Uterus (tissue), 3 donors: ENCODE measurements at regions not wholly inside any gene's neighbourhood (a gene's known extent, or its start where the extent isn't known, plus 50 kb on each side); places are given as distances from the start of the nearest gene placed in this dataset.

Experiments
- DNase-seq, 2 donors: peaks; one replicate each; pipeline ENCODE4 v3.0.0-alpha.2; 2019 to 2020
- H3K27ac ChIP-seq, 2 donors: fragments of 200-600 bp; sonication (generic); 1 replicate in 1 of 2; 2 replicates in 1 of 2; pipeline ENCODE4 v1.5.1; 2016 to 2018
- H3K27me3 ChIP-seq, 2 donors: fragments of 200-600 bp; sonication (generic); one replicate each; pipeline ENCODE4 v1.5.1; 2018 to 2019; ENCODE audit warnings: control low read depth in 1 of 2
- H3K36me3 ChIP-seq, 2 donors: fragments of 200-600 bp; sonication (generic); one replicate each; pipeline ENCODE4 v1.5.1; 2019; ENCODE audit warnings: control low read depth in 1 of 2
- H3K4me1 ChIP-seq, 2 donors: fragments of 200-600 bp; sonication (generic); one replicate each; pipeline ENCODE4 v1.5.1; 2018 to 2019; ENCODE audit warnings: control low read depth in 1 of 2
- H3K4me3 ChIP-seq, 2 donors: fragments of 200-600 bp; sonication (generic); 1 replicate in 1 of 2; 2 replicates in 1 of 2; pipeline ENCODE4 v1.5.1; 2018 to 2019; ENCODE audit warnings: mild to moderate bottlenecking in 1 of 2
- H3K9me3 ChIP-seq, 2 donors: fragments of 200-600 bp; sonication (generic); one replicate each; pipeline ENCODE4 v1.5.1; 2019; ENCODE audit warnings: control low read depth in 1 of 2
- POLR2A ChIP-seq, 2 donors: fragments of 450-650 bp; IDR thresholded peaks; one replicate each; pipeline ENCODE4 v1.6.1; 2016; ENCODE audit warnings: antibody characterized with exemption in 2 of 2, mild to moderate bottlenecking in 1 of 2, moderate library complexity in 1 of 2
- intact Hi-C: fragments of 100-400 bp; cut with DNase I; formaldehyde crosslinking; loops from one replicate; pipeline ENCODE4 v1.15.1; 2023; ENCODE audit warnings: low total_unique reads
- TF ChIP-seq, protein P1 (sequence below), 4 experiments: fragments of 200-600 bp in 2 of 4; fragments of 450-650 bp in 2 of 4; sonication (generic) in 2 of 4; IDR thresholded peaks; one replicate each; pipeline ENCODE4 v1.5.1; 2016 to 2019; ENCODE audit warnings: antibody characterized with exemption in 4 of 4, mild to moderate bottlenecking in 2 of 4, moderate library complexity in 1 of 4
- donor health status: DM: yes; HTN: yes; CAD: no.

DNA sequence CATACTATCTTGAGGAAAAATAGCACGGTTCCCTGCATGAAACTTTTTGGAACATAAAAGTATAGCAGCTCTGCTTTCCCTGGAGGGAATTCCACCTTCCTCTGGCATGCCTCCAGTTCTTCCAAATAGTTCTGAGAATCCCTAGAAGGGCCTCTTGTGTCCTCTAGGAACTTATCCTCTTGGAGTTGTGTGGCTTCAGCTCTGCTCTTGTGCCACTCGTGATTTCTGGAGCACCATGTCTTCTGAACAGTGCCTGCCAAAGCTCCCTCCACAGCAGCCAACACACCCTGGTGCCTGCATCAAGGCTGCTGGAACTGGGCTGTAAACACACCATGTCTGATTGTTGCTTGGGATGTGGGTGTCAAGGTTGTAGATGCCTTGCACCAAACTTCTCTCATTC lies 65.7 kb upstream of the FLT1 start:
- Histone ChIP-seq H3K9me3 (no peaks in the 10 kb centered on the region), H3K27ac (no peak overlapping the region), H3K4me1 (no peaks in the 10 kb centered on the region), H3K36me3 (no peaks in the 10 kb centered on the region), H3K4me3 (no peak overlapping the region), H3K27me3 (no peaks in the 10 kb centered on the region)
- DNase-seq, result no peak
- TF ChIP-seq POLR2A (IDR thresholded peaks at IDR 0.05), result no peak
- TF ChIP-seq, protein P1, sequence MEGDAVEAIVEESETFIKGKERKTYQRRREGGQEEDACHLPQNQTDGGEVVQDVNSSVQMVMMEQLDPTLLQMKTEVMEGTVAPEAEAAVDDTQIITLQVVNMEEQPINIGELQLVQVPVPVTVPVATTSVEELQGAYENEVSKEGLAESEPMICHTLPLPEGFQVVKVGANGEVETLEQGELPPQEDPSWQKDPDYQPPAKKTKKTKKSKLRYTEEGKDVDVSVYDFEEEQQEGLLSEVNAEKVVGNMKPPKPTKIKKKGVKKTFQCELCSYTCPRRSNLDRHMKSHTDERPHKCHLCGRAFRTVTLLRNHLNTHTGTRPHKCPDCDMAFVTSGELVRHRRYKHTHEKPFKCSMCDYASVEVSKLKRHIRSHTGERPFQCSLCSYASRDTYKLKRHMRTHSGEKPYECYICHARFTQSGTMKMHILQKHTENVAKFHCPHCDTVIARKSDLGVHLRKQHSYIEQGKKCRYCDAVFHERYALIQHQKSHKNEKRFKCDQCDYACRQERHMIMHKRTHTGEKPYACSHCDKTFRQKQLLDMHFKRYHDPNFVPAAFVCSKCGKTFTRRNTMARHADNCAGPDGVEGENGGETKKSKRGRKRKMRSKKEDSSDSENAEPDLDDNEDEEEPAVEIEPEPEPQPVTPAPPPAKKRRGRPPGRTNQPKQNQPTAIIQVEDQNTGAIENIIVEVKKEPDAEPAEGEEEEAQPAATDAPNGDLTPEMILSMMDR (IDR thresholded peaks at IDR 0.05), result no peak
- intact Hi-C loops, result no loop called here

DNA sequence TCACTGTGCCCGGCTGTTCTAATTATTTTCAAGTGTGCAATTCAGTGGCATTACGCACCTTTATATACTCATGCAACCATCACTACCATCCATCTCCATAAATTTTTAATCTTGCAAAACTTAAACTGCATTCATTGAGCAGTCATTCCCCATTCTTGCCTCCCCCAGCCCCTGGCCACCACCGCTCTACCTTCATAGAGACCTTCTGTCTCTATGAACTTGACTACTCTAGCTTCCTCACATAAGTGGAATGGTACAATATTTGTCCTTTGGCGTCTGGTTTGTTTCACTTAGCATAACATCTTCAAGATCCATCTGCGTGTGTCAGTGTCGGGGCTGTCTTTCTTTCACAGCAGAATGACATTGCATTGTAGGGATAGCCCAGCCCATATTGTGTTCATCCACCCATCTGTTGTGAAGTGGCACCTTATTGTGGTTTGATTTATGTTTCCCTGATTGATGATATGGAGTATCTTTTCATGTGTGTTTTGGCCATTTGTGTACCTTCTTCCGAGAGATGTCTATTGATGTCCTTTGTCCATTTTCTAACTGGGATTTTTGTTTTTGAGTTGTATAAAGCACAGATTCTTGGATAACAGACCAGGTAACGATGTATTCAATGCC lies 64.8 kb upstream of the FLT1 start:
- no peaks in the 10 kb centered on the region for H3K27me3 ChIP-seq
- no peaks in the 10 kb centered on the region for H3K4me1 ChIP-seq
- no peak overlapping the region for H3K4me3 ChIP-seq
- no peak overlapping the region for H3K27ac ChIP-seq
- intact Hi-C loops, result no loop called here
- H3K9me3 ChIP-seq, result no peaks in the 10 kb centered on the region
- DNase-seq, result no peak
- TF ChIP-seq POLR2A (IDR thresholded peaks at IDR 0.05), result no peak
- TF ChIP-seq, protein P1 (IDR thresholded peaks at IDR 0.05), result no peak
- no peaks in the 10 kb centered on the region for H3K36me3 ChIP-seq

DNA sequence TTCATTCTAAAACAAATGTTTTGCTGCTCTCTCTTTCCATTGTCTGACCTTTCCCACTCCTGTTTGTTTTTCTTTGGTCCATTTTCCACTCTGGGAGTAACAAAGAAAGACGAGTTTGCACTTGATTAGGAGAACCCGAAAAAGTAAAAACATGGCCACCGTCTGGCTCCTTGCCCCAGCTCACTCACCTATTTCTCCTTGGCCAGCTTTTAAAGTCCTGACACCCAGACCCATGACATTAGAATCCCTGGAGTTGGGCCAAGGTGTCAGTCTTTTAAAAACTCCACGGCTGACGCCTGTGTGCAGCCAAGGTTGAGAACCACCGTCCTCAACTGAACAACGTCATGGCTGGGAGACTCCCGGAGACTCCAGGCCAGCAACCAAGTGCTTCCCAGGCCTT lies 63.6 kb upstream of the FLT1 start:
- intact Hi-C loops, result no loop called here
- Histone ChIP-seq H3K27ac (no peak overlapping the region), H3K27me3 (no peaks in the 10 kb centered on the region), H3K36me3 (no peaks in the 10 kb centered on the region), H3K4me3 (no peak overlapping the region), H3K4me1 (no peaks in the 10 kb centered on the region), H3K9me3 (no peaks in the 10 kb centered on the region)
- TF ChIP-seq, protein P1 (IDR thresholded peaks at IDR 0.05), result no peak
- TF ChIP-seq POLR2A (IDR thresholded peaks at IDR 0.05), result no peak
- DNase-seq, result no peak

DNA sequence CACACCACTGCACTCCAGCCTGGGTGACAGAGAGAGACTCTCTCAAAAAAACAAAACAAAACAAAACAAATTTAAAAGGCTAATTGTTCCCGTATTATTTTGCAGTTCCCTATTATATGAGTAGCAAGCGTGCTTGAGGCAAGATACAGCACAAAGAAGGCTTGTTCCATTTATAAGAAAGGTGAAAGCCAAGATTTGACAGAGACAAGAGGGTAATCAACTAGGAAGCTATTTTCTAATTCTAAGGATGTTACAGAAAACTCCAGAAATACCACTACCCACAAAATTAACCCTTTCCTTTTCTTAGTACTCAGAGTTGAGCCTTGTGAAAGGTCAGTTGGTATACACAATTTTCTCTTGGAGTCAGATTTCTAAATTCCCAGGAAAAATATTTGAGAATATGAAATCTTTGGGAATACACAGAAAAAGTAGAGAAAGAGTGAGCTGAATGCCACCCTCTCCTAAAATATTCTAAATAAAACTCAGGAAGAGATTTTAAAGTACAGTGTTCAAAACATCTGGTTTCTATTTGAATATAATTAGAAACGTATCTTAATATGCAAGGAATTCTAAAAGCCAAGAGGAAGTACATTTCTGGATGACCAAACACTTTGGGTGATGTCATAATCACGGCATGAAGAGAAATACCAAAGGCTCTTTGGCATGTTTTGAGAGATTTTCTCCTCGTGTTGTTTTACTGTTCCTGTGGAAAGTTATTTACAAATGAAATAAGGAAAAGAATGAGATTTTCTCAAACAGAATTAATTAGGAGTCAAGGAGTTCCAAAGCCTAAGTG lies 63.0 kb upstream of the FLT1 start:
- TF ChIP-seq POLR2A (IDR thresholded peaks at IDR 0.05), result no peak
- TF ChIP-seq, protein P1 (IDR thresholded peaks at IDR 0.05), result no peak
- no peak for DNase-seq
- intact Hi-C loops, result no loop called here
- Histone ChIP-seq H3K4me3 (no peak overlapping the region), H3K9me3 (no peaks in the 10 kb centered on the region), H3K4me1 (no peaks in the 10 kb centered on the region), H3K27me3 (no peaks in the 10 kb centered on the region), H3K27ac (no peak overlapping the region), H3K36me3 (no peaks in the 10 kb centered on the region)

DNA sequence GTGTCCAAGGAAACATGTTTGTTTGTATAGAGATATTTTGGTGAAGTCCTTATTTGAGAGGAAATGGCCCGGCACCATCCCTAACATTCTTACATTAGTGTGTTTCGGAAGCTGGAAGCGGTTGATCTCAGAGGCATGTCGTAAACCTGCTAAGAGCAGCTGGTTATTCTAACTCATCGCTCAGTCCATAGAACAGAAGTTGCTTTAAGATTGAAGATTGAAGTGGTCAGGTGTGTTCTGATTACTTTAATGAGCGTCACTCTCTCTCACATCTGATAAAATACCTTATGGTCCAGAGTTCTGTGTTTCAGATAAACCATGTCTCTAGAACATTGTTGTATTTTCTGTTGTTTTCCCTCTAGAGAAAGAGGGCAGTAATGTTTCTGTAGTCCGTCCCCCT lies 60.2 kb upstream of the FLT1 start:
- TF ChIP-seq, protein P1 (IDR thresholded peaks at IDR 0.05), result no peak
- TF ChIP-seq POLR2A (IDR thresholded peaks at IDR 0.05), result no peak
- Histone ChIP-seq H3K4me3 (no peak overlapping the region), H3K4me1 (no peaks in the 10 kb centered on the region)

More for the DNA sequence above, 60.2 kb upstream of the FLT1 start:
- no peaks in the 10 kb centered on the region for H3K9me3 ChIP-seq
- H3K27me3 ChIP-seq, result no peaks in the 10 kb centered on the region
- no peak overlapping the region for H3K27ac ChIP-seq
- DNase-seq, result no peak
- no peaks in the 10 kb centered on the region for H3K36me3 ChIP-seq
- intact Hi-C loops, result no loop called here
